Adrenal gland (tissue), 9 donors: ENCODE measurements at regions not wholly inside any gene's neighbourhood (a gene's known extent, or its start where the extent isn't known, plus 50 kb on each side); places are given as distances from the start of the nearest gene placed in this dataset.

Experiments used
- DNase-seq, 7 donors: peaks; one replicate each; pipeline ENCODE4 v3.0.0-alpha.2; 2019 to 2020
- H3K27ac ChIP-seq, 5 donors: fragments of 200-600 bp; sonication (generic) in 4 of 5; 1 replicate in 3 of 5; 2 replicates in 2 of 5; pipeline versions ENCODE4 v1.5.1 to v1.8.0; 2016 to 2020; ENCODE audit warnings: mild to moderate bottlenecking in 1 of 5
- H3K27me3 ChIP-seq: fragments of 200-600 bp; 2 replicates; pipeline ENCODE4 v1.8.0; 2021
- H3K36me3 ChIP-seq, 2 donors: fragments of 200-600 bp; replicated peaks in 1 of 2; 1 replicate in 1 of 2; 2 replicates in 1 of 2; pipeline versions ENCODE4 v1.5.1 to v1.8.0; 2018 to 2022
- H3K4me1 ChIP-seq, 2 donors: fragments of 200-600 bp; replicated peaks in 1 of 2; 1 replicate in 1 of 2; 2 replicates in 1 of 2; pipeline versions ENCODE4 v1.5.1 to v1.8.0; 2018 to 2021
- H3K4me3 ChIP-seq, 4 donors: fragments of 200-600 bp; sonication (generic) in 3 of 4; one replicate each; pipeline ENCODE4 v1.5.1; 2016 to 2018
- H3K9me3 ChIP-seq, 3 donors: fragments of 200-600 bp; sonication (generic) in 1 of 3; replicated peaks in 1 of 3; 1 replicate in 2 of 3; 2 replicates in 1 of 3; pipeline versions ENCODE4 v1.5.1 to v1.8.0; 2016 to 2021
- POLR2A ChIP-seq, 2 donors: fragments of 450-650 bp; IDR thresholded peaks; one replicate each; pipeline ENCODE4 v1.6.1; 2017; ENCODE audit warnings: antibody characterized with exemption in 2 of 2, mild to moderate bottlenecking in 2 of 2, moderate library complexity in 1 of 2
- WGBS, 4 donors: extraction: QIAGEN DNeasy Blood & Tissue Kit in 2 of 4; methylation state at CpG; one replicate each; pipeline versions ENCODE4 v1.1.5 to v1.1.7; 2013 to 2017; 5-methylcytosine and 5-hydroxymethylcytosine counted together
- intact Hi-C, 2 donors: fragments of 100-400 bp; cut with DNase I; formaldehyde crosslinking; loops; one replicate each; pipeline versions ENCODE4 v1.14.1 to v1.15.0; 2022 to 2023
- TF ChIP-seq, protein P1 (sequence below), 6 experiments: fragments of 450-650 bp in 4 of 6; fragments of 200-600 bp in 2 of 6; sonication (generic) in 1 of 6; IDR thresholded peaks; 1 replicate in 5 of 6; 2 replicates in 1 of 6; pipeline versions ENCODE4 v1.5.1 to v1.8.0; 2016 to 2021; ENCODE audit warnings: antibody characterized with exemption in 6 of 6, mild to moderate bottlenecking in 2 of 6, moderate library complexity in 1 of 6
- donor health status: healthy with polysubstance abuse.
- donor health status: Bipolar disorder and iron deficiency.
- donor health status: DM: yes; HTN: yes; CAD: no.
- donor health status: DM: no; HTN: no; CAD: no.
- donor health status: DM: no; HTN: no; CAD: no.

DNA sequence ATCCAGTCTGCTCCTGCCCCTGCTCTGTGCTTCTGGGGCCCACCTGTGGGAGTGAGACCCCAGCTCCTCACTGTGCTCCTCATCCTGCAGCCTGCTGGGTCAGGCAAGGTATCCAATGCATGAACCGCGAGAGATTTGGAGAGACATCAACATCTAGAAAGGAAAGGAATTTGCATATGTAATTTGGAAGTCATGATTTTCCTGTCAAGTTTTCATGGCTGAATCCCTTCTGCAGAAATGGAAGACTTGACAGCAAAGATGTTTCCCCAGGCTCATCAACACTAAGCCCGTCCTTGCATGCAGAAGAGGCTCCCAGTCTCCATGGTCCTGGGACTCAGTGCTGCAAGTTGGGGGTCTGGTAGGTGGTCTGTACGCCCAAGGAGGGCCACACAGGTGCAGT lies 176.9 kb upstream of the GRB10 start:
- H3K36me3 ChIP-seq, result no peaks in the 10 kb centered on the region
- no peak overlapping the region for H3K27ac ChIP-seq
- H3K4me3 ChIP-seq, result no peak overlapping the region
- DNase-seq, result no peak
- H3K4me1 ChIP-seq, result no peaks in the 10 kb centered on the region
- H3K27me3 ChIP-seq, result no peaks in the 10 kb centered on the region
- intact Hi-C loops, result no loop called here
- TF ChIP-seq, protein P1, sequence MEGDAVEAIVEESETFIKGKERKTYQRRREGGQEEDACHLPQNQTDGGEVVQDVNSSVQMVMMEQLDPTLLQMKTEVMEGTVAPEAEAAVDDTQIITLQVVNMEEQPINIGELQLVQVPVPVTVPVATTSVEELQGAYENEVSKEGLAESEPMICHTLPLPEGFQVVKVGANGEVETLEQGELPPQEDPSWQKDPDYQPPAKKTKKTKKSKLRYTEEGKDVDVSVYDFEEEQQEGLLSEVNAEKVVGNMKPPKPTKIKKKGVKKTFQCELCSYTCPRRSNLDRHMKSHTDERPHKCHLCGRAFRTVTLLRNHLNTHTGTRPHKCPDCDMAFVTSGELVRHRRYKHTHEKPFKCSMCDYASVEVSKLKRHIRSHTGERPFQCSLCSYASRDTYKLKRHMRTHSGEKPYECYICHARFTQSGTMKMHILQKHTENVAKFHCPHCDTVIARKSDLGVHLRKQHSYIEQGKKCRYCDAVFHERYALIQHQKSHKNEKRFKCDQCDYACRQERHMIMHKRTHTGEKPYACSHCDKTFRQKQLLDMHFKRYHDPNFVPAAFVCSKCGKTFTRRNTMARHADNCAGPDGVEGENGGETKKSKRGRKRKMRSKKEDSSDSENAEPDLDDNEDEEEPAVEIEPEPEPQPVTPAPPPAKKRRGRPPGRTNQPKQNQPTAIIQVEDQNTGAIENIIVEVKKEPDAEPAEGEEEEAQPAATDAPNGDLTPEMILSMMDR (IDR thresholded peaks at IDR 0.05), result no peak
- TF ChIP-seq POLR2A (IDR thresholded peaks at IDR 0.05), result no peak
- no peaks in the 10 kb centered on the region for H3K9me3 ChIP-seq
- 84 to 100% (median 87%) methylated on average over 2 to 4 of the region's 4 CpGs for WGBS, 4 donors

DNA sequence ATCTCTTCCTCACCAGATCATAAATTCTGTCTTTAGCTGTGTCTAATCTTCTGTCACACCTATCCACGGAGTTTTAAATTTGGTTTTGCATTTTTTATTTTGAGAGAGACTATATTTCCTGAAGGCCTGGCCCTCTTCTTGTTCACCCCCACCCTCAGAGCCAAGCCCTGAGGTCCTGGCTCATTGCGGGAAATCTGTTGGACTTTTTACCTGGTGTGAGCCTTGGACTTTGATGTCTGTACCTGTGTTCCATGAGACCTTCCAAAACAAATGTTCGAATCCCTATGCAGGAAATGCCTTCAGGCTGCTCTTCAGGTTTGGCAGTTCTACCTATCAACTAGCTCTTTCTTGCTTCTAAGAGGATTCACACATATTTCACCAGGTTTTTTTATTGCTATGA lies 175.2 kb upstream of the GRB10 start:
- Histone ChIP-seq H3K36me3 (no peaks in the 10 kb centered on the region), H3K27me3 (no peaks in the 10 kb centered on the region), H3K9me3 (no peaks in the 10 kb centered on the region), H3K4me3 (no peak overlapping the region), H3K27ac (no peak overlapping the region), H3K4me1 (no peaks in the 10 kb centered on the region)
- no peak for DNase-seq
- 69 to 79% (median 74%) methylated on average over 3 of the region's 3 CpGs for WGBS, 4 donors
- intact Hi-C loops, result no loop called here
- TF ChIP-seq, protein P1 (IDR thresholded peaks at IDR 0.05), result no peak
- TF ChIP-seq POLR2A (IDR thresholded peaks at IDR 0.05), result no peak

DNA sequence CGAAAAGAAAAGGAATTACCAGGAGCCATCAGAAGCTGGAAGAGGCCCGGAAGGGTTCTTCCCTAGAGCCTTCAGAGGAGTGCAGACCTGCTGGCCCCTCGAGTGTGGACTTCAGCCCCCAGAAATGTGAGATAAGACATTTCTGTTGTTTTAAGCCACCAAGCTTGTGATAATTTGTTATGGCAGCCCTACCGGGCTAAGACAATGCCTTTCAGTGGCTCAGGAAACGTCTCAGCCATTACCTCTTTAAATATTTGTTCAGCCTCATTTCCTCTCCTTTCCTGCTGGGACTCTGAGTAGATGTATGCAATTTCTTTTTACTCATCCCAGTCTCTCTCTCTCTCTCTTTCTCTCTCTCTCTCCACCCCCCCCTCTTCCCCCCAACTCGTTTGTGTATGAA lies 174.7 kb upstream of the GRB10 start:
- DNase-seq, result no peak
- TF ChIP-seq, protein P1 (IDR thresholded peaks at IDR 0.05), result no peak
- TF ChIP-seq POLR2A (IDR thresholded peaks at IDR 0.05), result no peak
- Histone ChIP-seq H3K4me3 (no peak overlapping the region), H3K36me3 (no peaks in the 10 kb centered on the region), H3K27me3 (no peaks in the 10 kb centered on the region), H3K27ac (no peak overlapping the region), H3K9me3 (no peaks in the 10 kb centered on the region), H3K4me1 (no peaks in the 10 kb centered on the region)
- intact Hi-C loops, result no loop called here
- WGBS, 4 donors, result 45 to 57% (median 53%) methylated on average over 6 of the region's 6 CpGs

DNA sequence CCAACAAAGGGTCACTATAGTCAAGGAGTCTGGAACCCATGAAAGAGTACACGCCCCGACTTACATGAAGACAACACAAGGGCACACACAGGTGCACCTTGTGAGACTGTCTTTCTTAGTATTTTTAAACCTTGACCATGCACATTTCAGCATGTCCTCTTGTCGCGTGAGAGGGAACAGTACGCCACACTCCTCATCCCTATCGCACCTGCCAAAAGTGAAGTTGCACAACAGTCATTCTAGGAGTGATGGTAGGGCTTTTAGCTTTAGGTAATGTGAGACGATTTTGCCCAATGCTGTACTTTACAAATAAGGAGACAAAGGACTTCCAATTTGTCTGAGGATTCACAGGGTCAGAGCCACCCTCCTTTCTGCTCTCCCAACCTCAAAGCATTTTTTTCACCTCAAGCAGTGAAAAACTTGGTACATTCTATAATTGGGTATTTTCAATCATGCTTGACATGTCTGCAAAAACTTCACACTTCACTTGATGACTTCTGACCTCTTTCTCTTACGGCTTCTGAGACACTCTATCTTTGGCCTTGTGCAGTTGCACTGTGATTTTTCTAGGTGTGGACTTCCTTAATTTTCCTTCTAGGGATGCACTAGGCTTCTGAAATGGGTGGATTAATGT lies 173.9 kb upstream of the GRB10 start:
- no peak overlapping the region for H3K4me3 ChIP-seq
- no peaks in the 10 kb centered on the region for H3K9me3 ChIP-seq
- WGBS, 4 donors, result 81 to 86% (median 83%) methylated on average over 8 of the region's 8 CpGs
- H3K27me3 ChIP-seq, result no peaks in the 10 kb centered on the region
- TF ChIP-seq, protein P1 (IDR thresholded peaks at IDR 0.05), result no peak
- TF ChIP-seq POLR2A (IDR thresholded peaks at IDR 0.05), result no peak
- DNase-seq, result no peak
- no peaks in the 10 kb centered on the region for H3K4me1 ChIP-seq
- intact Hi-C loops, result no loop called here
- H3K27ac ChIP-seq, result no peak overlapping the region
- no peaks in the 10 kb centered on the region for H3K36me3 ChIP-seq
